DND-41 (cell line): ENCODE measurements at regions not wholly inside any gene's neighbourhood (a gene's known extent, or its start where the extent isn't known, plus 50 kb on each side); places are given as distances from the start of the nearest gene placed in this dataset.

ENCODE experiments used
- CTCF ChIP-seq: IDR thresholded peaks from 2 replicates; pipeline ENCODE4 v1.5.1; 2012; ENCODE audit warnings: borderline replicate concordance, low read length, moderate library complexity, mild to moderate bottlenecking; ENCODE audit not compliant: poor library complexity, severe bottlenecking; ENCODE audit errors: extremely low read depth
- EZH2 ChIP-seq: IDR thresholded peaks from 3 replicates; pipeline ENCODE4 v1.6.1; 2012; ENCODE audit warnings: borderline replicate concordance, low read depth, mild to moderate bottlenecking, moderate library complexity, low read length, inconsistent platforms; ENCODE audit not compliant: severe bottlenecking

- TF ChIP-seq CTCF (no peak), EZH2 (no peak)
These were observed 58.3 kb downstream of the HES1 start for GRCh38 chr3:194194051-194194756.
